OCI-LY3 (cell line): ENCODE measurements at regions not wholly inside any gene's neighbourhood (a gene's known extent, or its start where the extent isn't known, plus 50 kb on each side); places are given as distances from the start of the nearest gene placed in this dataset.

Source experiments
- H2AFZ ChIP-seq: fragments of 200-600, 300-600 bp; shearing (Covaris generic); 2 replicates; pipeline ENCODE4 v1.6.0; 2014; ENCODE audit warnings: antibody characterized with exemption, low read depth, low read length
- H3K27ac ChIP-seq: fragments of 200-600, 300-600 bp; sonication (generic); 2 replicates; pipeline ENCODE4 v1.5.1; 2014; ENCODE audit warnings: mild to moderate bottlenecking, low read length, moderate library complexity, mixed read lengths
- H3K27me3 ChIP-seq: fragments of 200-600, 300-600 bp; sonication (generic); 2 replicates; pipeline ENCODE4 v1.6.1; 2014; ENCODE audit warnings: low read depth, low read length, mixed read lengths
- H3K36me3 ChIP-seq: fragments of 200-600, 300-600 bp; sonication (generic); replicated peaks from 2 replicates; pipeline ENCODE3; 2014; ENCODE audit warnings: low read depth, low read length, mixed read lengths
- H3K4me1 ChIP-seq: fragments of 300-600, 200-600 bp; sonication (generic); 2 replicates; pipeline ENCODE4 v1.6.1; 2014; ENCODE audit warnings: low read length, mixed read lengths
- H3K4me2 ChIP-seq: fragments of 200-600, 300-600 bp; sonication (generic); 2 replicates; pipeline ENCODE4 v1.6.1; 2014; ENCODE audit warnings: low read length, mixed read lengths
- H3K4me3 ChIP-seq: fragments of 300-600, 200-600 bp; sonication (generic); 2 replicates; pipeline ENCODE4 v1.5.1; 2014; ENCODE audit warnings: antibody characterized with exemption, mild to moderate bottlenecking, low read length, moderate library complexity
- H3K79me2 ChIP-seq: fragments of 300-600, 200-600 bp; shearing (Covaris generic); 2 replicates; pipeline ENCODE4 v1.6.1; 2014; ENCODE audit warnings: mild to moderate bottlenecking, low read length, mixed read lengths
- H3K9ac ChIP-seq: fragments of 300-600, 200-600 bp; shearing (Covaris generic); 2 replicates; pipeline ENCODE4 v1.6.0; 2014; ENCODE audit warnings: mild to moderate bottlenecking, low read length, moderate library complexity
- H3K9me3 ChIP-seq: fragments of 200-600, 300-600 bp; shearing (Covaris generic); 2 replicates; pipeline ENCODE4 v1.6.1; 2014; ENCODE audit warnings: low read length, mixed read lengths; ENCODE audit not compliant: insufficient read depth
- H4K20me1 ChIP-seq: fragments of 200-600, 300-600 bp; sonication (generic); 2 replicates; pipeline ENCODE4 v1.6.1; 2016; ENCODE audit warnings: low read length, mixed read lengths; ENCODE audit not compliant: insufficient read depth
- CTCF ChIP-seq: fragments of 200-600, 300-600 bp; sonication (generic); IDR thresholded peaks from 2 replicates; pipeline ENCODE4 v1.5.1; 2014; ENCODE audit warnings: antibody characterized with exemption, low read length, low read depth
- EZH2phosphoT487 ChIP-seq: fragments of 200-600 bp; shearing (Covaris generic); IDR thresholded peaks from 2 replicates; pipeline ENCODE4 v1.6.1; 2018; ENCODE audit warnings: antibody characterized with exemption, mixed run types, low read depth

- Histone ChIP-seq H3K79me2 (no peaks in the 10 kb centered on the region), H3K4me2 (no peak overlapping the region), H4K20me1 (no peaks in the 10 kb centered on the region), H3K27ac (no peak overlapping the region), H3K9me3 (no peaks in the 10 kb centered on the region), H3K4me1 (no peaks in the 10 kb centered on the region), H3K36me3 (no peaks in the 10 kb centered on the region), H3K27me3 (no peaks in the 10 kb centered on the region), H3K9ac (no peak overlapping the region), H2AFZ (no peak overlapping the region), H3K4me3 (no peak overlapping the region)
- no peak for TF ChIP-seq CTCF
- TF ChIP-seq EZH2phosphoT487: no peak
Observed at GRCh38 chr21:15151385-15152103, 86.7 kb upstream of the NRIP1 start.

- Histone ChIP-seq H2AFZ (no peak overlapping the region), H3K36me3 (no peaks in the 10 kb centered on the region), H3K27ac (no peak overlapping the region), H4K20me1 (no peaks in the 10 kb centered on the region), H3K4me3 (no peak overlapping the region), H3K9ac (no peak overlapping the region), H3K4me2 (no peak overlapping the region), H3K4me1 (no peaks in the 10 kb centered on the region), H3K9me3 (no peaks in the 10 kb centered on the region), H3K79me2 (no peaks in the 10 kb centered on the region), H3K27me3 (no peaks in the 10 kb centered on the region)
- TF ChIP-seq CTCF (no peak), EZH2phosphoT487 (no peak)
Observed at GRCh38 chr21:15152591-15152990, 87.8 kb upstream of the NRIP1 start.

DNA sequence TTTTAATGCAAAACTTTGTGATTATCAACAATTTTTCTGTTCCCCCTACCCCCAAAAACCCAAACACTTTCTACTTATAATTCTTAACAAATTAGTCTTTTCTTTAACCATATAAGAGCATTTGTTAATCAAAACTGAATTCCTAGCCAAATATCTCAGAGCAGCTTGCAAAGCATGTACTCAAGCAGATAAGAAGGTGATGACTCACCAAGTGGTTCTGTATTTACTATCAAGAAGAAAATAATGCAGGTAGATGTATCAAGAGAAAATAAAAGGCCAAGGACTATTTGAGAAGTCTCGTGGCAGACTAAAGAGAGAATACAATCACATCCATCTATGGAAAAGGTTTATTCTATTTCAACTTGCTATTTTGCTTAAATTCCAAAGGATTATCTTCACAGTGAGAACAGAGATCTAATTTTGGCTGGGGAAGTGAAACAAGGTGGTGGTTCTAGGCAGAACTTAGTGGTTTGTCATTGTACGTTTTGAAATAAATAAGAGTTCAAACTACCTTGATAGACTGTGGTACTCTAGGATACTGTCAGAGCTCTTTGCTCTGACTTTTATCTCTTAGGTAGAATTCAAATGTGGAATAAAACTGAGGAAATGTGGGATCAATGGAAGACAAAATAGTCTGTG, 94.7 kb upstream of the NRIP1 start:
- Histone ChIP-seq H3K4me2 (peak overlapping the region; percentile 38), H3K9ac (no peak overlapping the region), H3K27me3 (peaks cover 18% of the 10 kb centered on the region), H3K9me3 (peaks cover 7% of the 10 kb centered on the region; the same call in 1 of the 2 replicates), H3K79me2 (no peaks in the 10 kb centered on the region), H3K36me3 (peaks cover 7% of the 10 kb centered on the region), H3K27ac (no peak overlapping the region), H2AFZ (no peak overlapping the region), H3K4me1 (peaks cover 18% of the 10 kb centered on the region), H3K4me3 (no peak overlapping the region), H4K20me1 (no peaks in the 10 kb centered on the region)
- no peak for TF ChIP-seq CTCF

DNA sequence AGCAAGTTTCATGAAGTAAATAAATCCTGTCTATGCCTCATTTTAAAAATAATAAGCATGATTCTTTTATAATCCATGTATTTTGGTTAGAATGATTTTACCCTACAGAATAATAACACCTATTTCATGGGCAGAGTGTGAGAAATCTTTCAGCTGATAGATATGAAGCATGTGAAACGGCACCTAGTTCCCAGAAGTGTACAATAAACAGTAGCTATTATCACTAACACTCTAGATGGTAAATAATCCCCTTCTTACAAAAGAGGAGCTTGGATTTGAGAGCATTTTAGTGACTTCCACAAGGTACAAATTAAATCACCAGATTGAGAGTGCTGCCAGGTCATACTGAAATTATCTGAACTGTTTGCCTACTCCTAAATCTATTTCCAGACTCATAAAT, 95.3 kb upstream of the NRIP1 start:
- TF ChIP-seq EZH2phosphoT487 (no peak), CTCF (no peak)
- H3K9ac ChIP-seq: no peak overlapping the region
- H3K79me2 ChIP-seq: no peaks in the 10 kb centered on the region
- no peak overlapping the region for H3K4me3 ChIP-seq
- no peak overlapping the region for H2AFZ ChIP-seq
- H3K4me1 ChIP-seq: peaks cover 18% of the 10 kb centered on the region
- no peaks in the 10 kb centered on the region for H4K20me1 ChIP-seq
- peaks cover 7% of the 10 kb centered on the region; the same call in 1 of the 2 replicates for H3K9me3 ChIP-seq
- H3K27ac ChIP-seq: no peak overlapping the region
- peaks cover 7% of the 10 kb centered on the region for H3K36me3 ChIP-seq
- peaks cover 18% of the 10 kb centered on the region for H3K27me3 ChIP-seq
- H3K4me2 ChIP-seq: peak overlapping the region; percentile 38
